ENCODE measurements at regions not wholly inside any gene's neighbourhood (a gene's known extent, or its start where the extent isn't known, plus 50 kb on each side); places are given as distances from the start of the nearest gene placed in this dataset.

DNA sequence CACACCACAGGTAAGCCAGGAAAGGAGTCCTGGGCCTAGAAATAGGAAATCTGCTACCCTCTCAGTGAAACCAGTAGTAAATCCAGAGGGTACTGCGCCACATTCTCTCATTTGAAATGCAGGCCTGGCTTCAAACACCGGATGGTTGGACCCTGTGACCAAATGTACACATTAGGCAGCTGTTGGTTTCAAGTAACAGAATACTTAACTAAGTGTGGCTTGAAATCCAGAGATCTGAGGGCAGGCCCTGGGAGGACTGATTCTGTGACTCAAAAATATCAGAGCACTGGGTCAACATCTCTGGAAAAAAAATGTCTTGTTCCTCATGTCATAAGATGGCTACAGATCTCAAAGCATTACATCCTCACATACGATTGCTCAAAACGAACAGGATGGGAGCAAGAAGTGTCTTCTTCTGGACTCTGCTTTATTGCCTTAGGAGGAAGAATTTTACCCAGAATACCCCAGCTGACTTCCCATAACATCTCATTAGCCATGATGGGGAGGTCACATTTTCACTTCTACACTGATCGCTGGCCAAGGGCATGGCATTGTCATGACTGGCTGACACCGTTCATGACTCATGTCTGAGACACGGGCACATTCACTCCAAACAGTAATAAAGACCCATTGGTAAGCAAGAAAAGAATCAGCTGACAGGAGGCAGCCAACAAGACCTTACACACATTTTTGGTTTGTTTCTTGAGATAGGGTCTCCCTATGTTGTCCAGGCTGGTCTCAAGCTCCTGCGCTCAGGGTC, 166.0 kb downstream of the ARRDC4 start:
- WGBS (ENCODE audit: insufficient coverage) = 100% methylated on average over 3 of the region's 8 CpGs
- TF ChIP-seq EZH2 (IDR thresholded peaks at IDR 0.05; ENCODE audit: borderline replicate concordance, insufficient read depth, low read depth, low read length, poor library complexity, severe bottlenecking) = no peak
- TF ChIP-seq, protein P1, sequence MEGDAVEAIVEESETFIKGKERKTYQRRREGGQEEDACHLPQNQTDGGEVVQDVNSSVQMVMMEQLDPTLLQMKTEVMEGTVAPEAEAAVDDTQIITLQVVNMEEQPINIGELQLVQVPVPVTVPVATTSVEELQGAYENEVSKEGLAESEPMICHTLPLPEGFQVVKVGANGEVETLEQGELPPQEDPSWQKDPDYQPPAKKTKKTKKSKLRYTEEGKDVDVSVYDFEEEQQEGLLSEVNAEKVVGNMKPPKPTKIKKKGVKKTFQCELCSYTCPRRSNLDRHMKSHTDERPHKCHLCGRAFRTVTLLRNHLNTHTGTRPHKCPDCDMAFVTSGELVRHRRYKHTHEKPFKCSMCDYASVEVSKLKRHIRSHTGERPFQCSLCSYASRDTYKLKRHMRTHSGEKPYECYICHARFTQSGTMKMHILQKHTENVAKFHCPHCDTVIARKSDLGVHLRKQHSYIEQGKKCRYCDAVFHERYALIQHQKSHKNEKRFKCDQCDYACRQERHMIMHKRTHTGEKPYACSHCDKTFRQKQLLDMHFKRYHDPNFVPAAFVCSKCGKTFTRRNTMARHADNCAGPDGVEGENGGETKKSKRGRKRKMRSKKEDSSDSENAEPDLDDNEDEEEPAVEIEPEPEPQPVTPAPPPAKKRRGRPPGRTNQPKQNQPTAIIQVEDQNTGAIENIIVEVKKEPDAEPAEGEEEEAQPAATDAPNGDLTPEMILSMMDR (IDR thresholded peaks at IDR 0.05) = no peak
- CTCF ChIA-PET = no interaction called here

DNA sequence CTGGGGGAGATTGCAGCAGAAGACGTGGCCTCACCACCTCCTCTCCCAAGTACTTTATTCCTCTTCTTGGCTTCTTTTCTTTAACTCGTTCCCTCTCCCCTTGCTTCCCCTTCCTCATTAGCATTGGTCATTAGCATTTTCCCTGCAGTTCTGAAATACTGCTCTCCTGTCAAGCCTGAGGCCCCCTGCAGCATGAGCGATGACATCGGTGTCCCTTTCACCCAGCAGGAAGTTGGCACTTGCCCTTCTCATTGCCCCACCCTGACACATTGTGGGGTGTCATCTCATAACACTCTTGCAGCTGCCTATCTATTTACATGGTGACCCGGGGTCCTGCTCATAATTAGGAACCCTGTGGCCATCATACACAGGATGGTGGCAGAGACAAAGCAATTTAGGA, 167.1 kb downstream of the ARRDC4 start:
- no peak overlapping the region for H3K4me3 ChIP-seq (ENCODE audit: control extremely low read depth in 1 of 5, extremely low read depth in 1 of 5, insufficient read depth in 1 of 5, low read depth in 2 of 5, low read length in 4 of 5)
- TF ChIP-seq EZH2 (IDR thresholded peaks at IDR 0.05; ENCODE audit: borderline replicate concordance, insufficient read depth, low read depth, low read length, poor library complexity, severe bottlenecking) = no peak
- TF ChIP-seq, protein P1 (IDR thresholded peaks at IDR 0.05) = no peak
- ChIA-PET CTCF (no interaction called here), POLR2A (no interaction called here)
- H3K36me3 ChIP-seq (replicated peaks in 1 of 2; ENCODE audit: control extremely low read depth in 1 of 2, control insufficient read depth in 1 of 2, extremely low read depth in 1 of 2, insufficient read depth in 2 of 2, low read length in 1 of 2) = no peaks in the 10 kb centered on the region
- H3K4me3 Mint-ChIP-seq = no peak overlapping the region
- no peak overlapping the region for H2AFZ ChIP-seq (ENCODE audit: insufficient read depth, low read depth, low read length, poor library complexity, severe bottlenecking)
- H4K20me1 ChIP-seq (ENCODE audit: control insufficient read depth, insufficient read depth, low read length, poor library complexity, severe bottlenecking) = no peaks in the 10 kb centered on the region
- 57% methylated on average over 4 of the region's 5 CpGs for WGBS (ENCODE audit: insufficient coverage)
- intact Hi-C loops (cut with micrococcal nuclease) = no loop called here
- DNase-seq = no peak
- H3K27ac Mint-ChIP-seq = no peak overlapping the region
- no peaks in the 10 kb centered on the region for H3K27me3 Mint-ChIP-seq
- H3K9ac ChIP-seq (ENCODE audit: low read length) = no peak overlapping the region
- H3K27me3 ChIP-seq (replicated peaks in 1 of 4; ENCODE audit: control extremely low read depth in 1 of 4, control insufficient read depth in 3 of 4, insufficient read depth in 4 of 4, low read length in 3 of 4) = no peaks in the 10 kb centered on the region
- ATAC-seq (ENCODE audit: low read depth) = no peak
- H3K4me1 ChIP-seq (ENCODE audit: control insufficient read depth in 2 of 2, insufficient read depth in 2 of 2, low read length in 2 of 2) = no peaks in the 10 kb centered on the region
- no peaks in the 10 kb centered on the region for H3K9me3 ChIP-seq (ENCODE audit: control extremely low read depth in 1 of 3, control insufficient read depth in 2 of 3, insufficient read depth in 1 of 3, low read length in 2 of 3)
- H3K9me3 Mint-ChIP-seq (ENCODE audit: insufficient read depth) = no peaks in the 10 kb centered on the region
- H3K79me2 ChIP-seq (ENCODE audit: control insufficient read depth, insufficient read depth, low read length) = no peaks in the 10 kb centered on the region
- H3K27ac ChIP-seq (ENCODE audit: low read length in 2 of 2) = no peak overlapping the region
- no peak overlapping the region for H3K4me2 ChIP-seq (replicated peaks; ENCODE audit: low read depth, low read length, poor library complexity, severe bottlenecking)
- no peaks in the 10 kb centered on the region for H3K4me1 Mint-ChIP-seq

More for the DNA sequence above, 166.0 kb downstream of the ARRDC4 start:
- Histone ChIP-seq H3K36me3 (replicated peaks in 1 of 2; ENCODE audit: control extremely low read depth in 1 of 2, control insufficient read depth in 1 of 2, extremely low read depth in 1 of 2, insufficient read depth in 2 of 2, low read length in 1 of 2) (no peaks in the 10 kb centered on the region), H3K4me3 (ENCODE audit: control extremely low read depth in 1 of 5, extremely low read depth in 1 of 5, insufficient read depth in 1 of 5, low read depth in 2 of 5, low read length in 4 of 5) (no peak overlapping the region), H3K4me2 (replicated peaks; ENCODE audit: low read depth, low read length, poor library complexity, severe bottlenecking) (no peak overlapping the region), H3K27ac (ENCODE audit: low read length in 2 of 2) (no peak overlapping the region), H3K79me2 (ENCODE audit: control insufficient read depth, insufficient read depth, low read length) (no peaks in the 10 kb centered on the region), H4K20me1 (ENCODE audit: control insufficient read depth, insufficient read depth, low read length, poor library complexity, severe bottlenecking) (no peaks in the 10 kb centered on the region), H3K4me1 (ENCODE audit: control insufficient read depth in 2 of 2, insufficient read depth in 2 of 2, low read length in 2 of 2) (no peaks in the 10 kb centered on the region), H3K9ac (ENCODE audit: low read length) (no peak overlapping the region), H3K9me3 (ENCODE audit: control extremely low read depth in 1 of 3, control insufficient read depth in 2 of 3, insufficient read depth in 1 of 3, low read length in 2 of 3) (no peaks in the 10 kb centered on the region), H3K27me3 (replicated peaks in 1 of 4; ENCODE audit: control extremely low read depth in 1 of 4, control insufficient read depth in 3 of 4, insufficient read depth in 4 of 4, low read length in 3 of 4) (no peaks in the 10 kb centered on the region), H2AFZ (ENCODE audit: insufficient read depth, low read depth, low read length, poor library complexity, severe bottlenecking) (no peak overlapping the region)
- H3K4me3 Mint-ChIP-seq = no peak overlapping the region
- ATAC-seq (ENCODE audit: low read depth) (no peak), DNase-seq (no peak)
- intact Hi-C loops (cut with micrococcal nuclease) = no loop called here
- no peaks in the 10 kb centered on the region for H3K9me3 Mint-ChIP-seq (ENCODE audit: insufficient read depth)
- H3K4me1 Mint-ChIP-seq = no peaks in the 10 kb centered on the region
- POLR2A ChIA-PET = no interaction called here
- no peaks in the 10 kb centered on the region for H3K27me3 Mint-ChIP-seq
- H3K27ac Mint-ChIP-seq = no peak overlapping the region
